Glutamatergic neuron (in vitro differentiated cells): ENCODE measurements at regions not wholly inside any gene's neighbourhood (a gene's known extent, or its start where the extent isn't known, plus 50 kb on each side); places are given as distances from the start of the nearest gene placed in this dataset.
"Not testable (repeated sequence)": the region's sequence is repeated elsewhere in the genome, so short reads cannot be mapped to it uniquely, and the experiment has no call there.

Source experiments
- DNase-seq: peaks from one replicate; pipeline ENCODE4 v3.0.0; 2022
- H3K27ac Mint-ChIP-seq: one replicate; pipeline ENCODE4 v1.8.0; 2020; ENCODE audit warnings: mild to moderate bottlenecking, mixed read lengths, inconsistent platforms; ENCODE audit not compliant: unreplicated experiment
- H3K27me3 Mint-ChIP-seq: one replicate; pipeline ENCODE4 v1.8.0; 2020; ENCODE audit warnings: mild to moderate bottlenecking, moderate library complexity, mixed read lengths, inconsistent platforms; ENCODE audit not compliant: unreplicated experiment
- H3K36me3 Mint-ChIP-seq: one replicate; pipeline ENCODE4 v1.8.0; 2020; ENCODE audit warnings: mild to moderate bottlenecking, mixed read lengths, inconsistent platforms; ENCODE audit not compliant: unreplicated experiment
- H3K4me1 Mint-ChIP-seq: one replicate; pipeline ENCODE4 v1.8.0; 2020; ENCODE audit warnings: mild to moderate bottlenecking, low read depth, mixed read lengths, inconsistent platforms; ENCODE audit not compliant: unreplicated experiment
- H3K4me3 Mint-ChIP-seq: one replicate; pipeline ENCODE4 v1.8.0; 2020; ENCODE audit warnings: mild to moderate bottlenecking, mixed read lengths, inconsistent platforms; ENCODE audit not compliant: unreplicated experiment
- H3K9me3 Mint-ChIP-seq: one replicate; pipeline ENCODE4 v1.8.0; 2020; ENCODE audit warnings: mild to moderate bottlenecking, moderate library complexity, mixed read lengths, inconsistent platforms; ENCODE audit not compliant: unreplicated experiment
- TF ChIP-seq, protein P1 (sequence below): fragments of 200-600 bp; sonication (generic); IDR thresholded peaks from one replicate; pipeline ENCODE4 v1.5.0; 2021; ENCODE audit not compliant: partially characterized antibody, unreplicated experiment

DNA sequence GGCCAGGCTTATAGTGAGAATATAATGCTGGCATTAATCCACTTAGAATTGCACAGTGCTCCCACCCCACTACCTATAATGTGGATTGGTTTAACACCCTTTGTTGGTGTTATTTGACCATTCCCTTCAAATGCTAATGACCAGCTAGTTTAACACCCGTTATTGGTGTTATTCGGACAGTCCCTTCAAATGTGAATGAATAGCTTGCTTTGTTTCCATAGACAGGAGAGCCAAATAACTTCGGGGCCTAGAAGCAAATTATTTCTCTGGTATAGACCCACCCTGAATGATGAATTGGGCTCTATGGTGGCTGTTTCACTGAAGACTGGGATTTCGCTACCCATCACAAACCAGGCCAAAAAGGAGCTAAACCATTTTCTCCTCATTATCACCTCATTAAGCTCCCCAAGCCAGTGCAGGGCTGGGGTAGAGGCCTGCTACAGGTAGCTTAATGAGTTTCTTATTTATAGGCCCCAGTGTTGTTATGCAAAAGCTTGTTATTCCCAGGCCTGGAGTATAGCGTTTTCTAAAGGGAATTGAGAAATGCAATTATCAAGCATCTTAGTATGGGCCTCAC lies 494.1 kb upstream of the DPH6 start:
- H3K27me3 Mint-ChIP-seq = no peaks in the 10 kb centered on the region
- H3K27ac Mint-ChIP-seq = no peak overlapping the region
- no peaks in the 10 kb centered on the region for H3K36me3 Mint-ChIP-seq
- H3K9me3 Mint-ChIP-seq = no peaks in the 10 kb centered on the region
- no peak overlapping the region for H3K4me3 Mint-ChIP-seq
- TF ChIP-seq, protein P1, sequence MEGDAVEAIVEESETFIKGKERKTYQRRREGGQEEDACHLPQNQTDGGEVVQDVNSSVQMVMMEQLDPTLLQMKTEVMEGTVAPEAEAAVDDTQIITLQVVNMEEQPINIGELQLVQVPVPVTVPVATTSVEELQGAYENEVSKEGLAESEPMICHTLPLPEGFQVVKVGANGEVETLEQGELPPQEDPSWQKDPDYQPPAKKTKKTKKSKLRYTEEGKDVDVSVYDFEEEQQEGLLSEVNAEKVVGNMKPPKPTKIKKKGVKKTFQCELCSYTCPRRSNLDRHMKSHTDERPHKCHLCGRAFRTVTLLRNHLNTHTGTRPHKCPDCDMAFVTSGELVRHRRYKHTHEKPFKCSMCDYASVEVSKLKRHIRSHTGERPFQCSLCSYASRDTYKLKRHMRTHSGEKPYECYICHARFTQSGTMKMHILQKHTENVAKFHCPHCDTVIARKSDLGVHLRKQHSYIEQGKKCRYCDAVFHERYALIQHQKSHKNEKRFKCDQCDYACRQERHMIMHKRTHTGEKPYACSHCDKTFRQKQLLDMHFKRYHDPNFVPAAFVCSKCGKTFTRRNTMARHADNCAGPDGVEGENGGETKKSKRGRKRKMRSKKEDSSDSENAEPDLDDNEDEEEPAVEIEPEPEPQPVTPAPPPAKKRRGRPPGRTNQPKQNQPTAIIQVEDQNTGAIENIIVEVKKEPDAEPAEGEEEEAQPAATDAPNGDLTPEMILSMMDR = no peak
- no peak for DNase-seq
- H3K4me1 Mint-ChIP-seq = no peaks in the 10 kb centered on the region

DNA sequence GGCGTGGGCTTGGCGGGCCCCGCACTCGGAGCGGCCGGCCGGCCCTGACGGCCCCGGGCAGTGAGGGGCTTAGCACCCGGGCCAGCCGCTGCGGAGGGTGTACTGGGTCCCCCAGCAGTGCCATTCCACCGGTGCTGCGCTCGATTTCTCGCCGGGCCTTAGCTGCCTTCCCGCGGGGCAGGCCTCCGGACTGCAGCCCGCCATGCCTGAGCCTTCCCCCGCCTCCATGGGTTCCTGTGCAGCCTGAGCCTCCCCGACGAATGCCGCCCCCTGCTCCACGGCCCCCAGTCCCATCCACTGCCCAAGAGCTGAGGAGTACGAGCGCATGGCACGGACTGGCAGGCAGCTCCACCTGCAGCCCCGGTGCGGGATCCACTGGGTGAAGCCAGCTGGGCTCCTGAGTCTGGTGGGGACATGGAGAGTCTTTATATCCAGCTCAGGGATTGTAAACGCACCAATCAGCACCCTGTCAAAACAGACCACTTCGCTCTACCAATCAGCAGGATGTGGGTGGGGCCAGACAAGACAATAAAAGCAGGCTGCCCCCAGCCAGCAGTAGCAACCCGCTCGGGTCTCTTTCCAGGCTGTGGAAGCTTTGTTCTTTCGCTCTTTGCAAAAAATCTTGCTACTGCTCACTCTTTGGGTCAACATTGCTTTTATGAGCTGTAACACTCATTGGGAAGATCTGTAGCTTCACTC lies 501.2 kb upstream of the DPH6 start:
- H3K4me1 Mint-ChIP-seq = peaks cover 25% of the 10 kb centered on the region
- not testable (repeated sequence) for H3K27me3 Mint-ChIP-seq, DNase-seq, H3K27ac Mint-ChIP-seq, H3K9me3 Mint-ChIP-seq, H3K4me3 Mint-ChIP-seq, H3K36me3 Mint-ChIP-seq

DNA sequence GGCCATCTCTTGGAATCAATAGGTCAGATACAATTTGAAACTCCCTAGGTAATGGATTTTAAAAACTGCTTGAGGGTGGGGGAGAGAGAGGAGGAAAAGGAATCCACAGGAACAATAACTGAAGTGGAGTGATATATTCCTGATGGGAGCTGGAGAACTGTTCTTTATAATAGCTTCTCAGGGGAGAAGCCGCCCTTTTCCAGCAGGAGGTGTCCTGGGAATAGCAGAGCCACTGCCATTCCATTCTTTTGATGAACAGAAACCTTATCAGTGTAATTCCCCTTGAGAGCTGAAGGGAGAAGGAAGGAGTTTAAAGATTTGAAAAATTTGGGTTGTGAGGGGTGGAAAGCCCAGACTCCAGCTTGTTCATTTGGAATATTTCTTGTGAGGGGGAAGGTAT lies 504.9 kb upstream of the DPH6 start:
- no peak overlapping the region for H3K27ac Mint-ChIP-seq
- H3K4me1 Mint-ChIP-seq = peaks cover 25% of the 10 kb centered on the region
- DNase-seq = no peak
- peak overlapping the region; percentile 58 for H3K4me3 Mint-ChIP-seq
- H3K36me3 Mint-ChIP-seq = no peaks in the 10 kb centered on the region
- no peaks in the 10 kb centered on the region for H3K9me3 Mint-ChIP-seq
- no peaks in the 10 kb centered on the region for H3K27me3 Mint-ChIP-seq
- TF ChIP-seq, protein P1 = no peak

DNA sequence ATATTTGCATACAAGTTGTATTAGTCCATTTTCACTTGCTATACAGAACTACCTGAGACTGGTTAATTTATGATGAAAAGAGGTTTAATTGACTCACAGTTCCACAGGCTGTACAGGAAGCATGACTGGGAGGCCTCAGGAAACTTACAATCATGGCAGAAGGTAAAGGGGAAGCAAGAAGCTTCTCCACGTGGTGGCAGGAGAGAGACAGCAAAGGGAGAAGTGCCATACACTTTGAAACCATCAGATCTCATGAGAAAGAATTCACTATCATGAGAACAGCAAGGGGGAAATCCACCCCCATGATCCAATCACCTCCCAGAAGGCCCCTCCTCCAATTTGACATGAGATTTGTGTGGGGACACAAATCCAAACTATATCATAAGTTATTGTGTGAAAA lies 506.7 kb upstream of the DPH6 start:
- not testable (repeated sequence) for H3K27ac Mint-ChIP-seq, H3K36me3 Mint-ChIP-seq, H3K4me3 Mint-ChIP-seq, DNase-seq, H3K27me3 Mint-ChIP-seq, H3K9me3 Mint-ChIP-seq
- H3K4me1 Mint-ChIP-seq = peaks cover 25% of the 10 kb centered on the region

DNA sequence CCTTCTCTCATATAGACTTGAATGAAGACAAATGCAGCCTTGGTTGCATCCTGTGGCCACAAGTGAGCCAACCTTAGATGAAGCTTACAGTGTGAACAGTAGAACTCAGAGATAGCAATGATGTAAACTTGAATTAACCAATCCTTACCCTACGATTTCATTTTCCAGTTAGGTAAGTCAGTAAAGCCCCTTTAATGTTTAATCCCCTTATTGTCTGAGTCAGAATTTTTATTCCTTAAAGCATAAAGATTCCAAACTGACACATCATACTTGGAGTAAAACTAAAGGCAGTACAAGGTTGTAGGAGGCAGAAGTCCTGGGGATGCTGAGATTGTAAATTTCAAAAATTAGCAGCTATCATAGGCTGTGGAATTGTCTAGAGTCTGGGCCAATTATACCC lies 507.8 kb upstream of the DPH6 start:
- Mint-ChIP-seq H3K27me3 (no peaks in the 10 kb centered on the region), H3K4me3 (no peak overlapping the region), H3K9me3 (no peaks in the 10 kb centered on the region), H3K4me1 (peaks cover 23% of the 10 kb centered on the region), H3K27ac (no peak overlapping the region), H3K36me3 (no peaks in the 10 kb centered on the region)
- DNase-seq = no peak
- TF ChIP-seq, protein P1 = no peak

DNA sequence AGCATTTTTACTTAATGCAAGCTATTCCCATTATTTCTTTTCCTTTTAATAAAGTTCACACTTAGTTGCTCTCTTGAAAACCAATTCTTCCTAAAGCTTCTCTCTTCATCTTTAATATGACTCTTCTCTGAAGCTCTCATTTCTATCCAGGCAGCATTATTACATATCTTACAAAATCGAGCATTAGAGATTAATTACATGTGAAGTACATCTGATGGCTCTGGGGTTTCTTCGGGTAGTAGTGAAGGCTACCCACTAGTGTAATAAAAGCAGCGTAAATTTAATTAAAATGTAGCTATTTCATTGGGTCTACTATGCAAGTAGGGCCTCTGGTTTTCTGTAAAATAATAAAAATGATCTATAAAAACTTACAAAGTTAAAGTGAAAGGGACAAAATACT lies 513.6 kb upstream of the DPH6 start:
- TF ChIP-seq, protein P1 = no peak
- H3K9me3 Mint-ChIP-seq = no peaks in the 10 kb centered on the region
- H3K4me1 Mint-ChIP-seq = no peaks in the 10 kb centered on the region

More for the DNA sequence above, 513.6 kb upstream of the DPH6 start:
- no peak overlapping the region for H3K4me3 Mint-ChIP-seq
- no peak for DNase-seq
- no peaks in the 10 kb centered on the region for H3K36me3 Mint-ChIP-seq
- no peak overlapping the region for H3K27ac Mint-ChIP-seq
- H3K27me3 Mint-ChIP-seq = no peaks in the 10 kb centered on the region
